Pancreas (tissue), 10 donors: ENCODE measurements at regions not wholly inside any gene's neighbourhood (a gene's known extent, or its start where the extent isn't known, plus 50 kb on each side); places are given as distances from the start of the nearest gene placed in this dataset.
"Not testable (repeated sequence)": the region's sequence is repeated elsewhere in the genome, so short reads cannot be mapped to it uniquely, and the experiment has no call there.

Experiments
- ATAC-seq, 4 donors: fragments of 200-7000 bp; cut with Tn5 transposase; one replicate each; pipeline versions ENCODE4 v1.8.0 to v1.9.1; 2020; ENCODE audit warnings: mild to moderate bottlenecking in 4 of 4, moderate library complexity in 4 of 4
- DNase-seq, 6 donors: peaks; one replicate each; pipeline ENCODE4 v3.0.0-alpha.2; 2020
- FAIRE-seq: peaks from 2 replicates; lab custom pipeline; 2012; peaks lifted over from hg19 to GRCh38; lab: Jason Lieb, UNC
- H3K27ac ChIP-seq, 4 donors: fragments of 200-600 bp; sonication (generic); 1 replicate in 3 of 4; 2 replicates in 1 of 4; pipeline versions ENCODE4 v1.5.0 to v1.8.0; 2020
- H3K27me3 ChIP-seq, 4 donors: fragments of 200-600 bp; one replicate each; pipeline ENCODE4 v1.8.0; 2021
- H3K36me3 ChIP-seq, 3 donors: fragments of 200-600 bp; sonication (generic) in 1 of 3; one replicate each; pipeline versions ENCODE4 v1.5.0 to v1.8.0; 2020 to 2021
- H3K4me1 ChIP-seq, 3 donors: fragments of 200-600 bp; one replicate each; pipeline ENCODE4 v1.8.0; 2021
- H3K4me3 ChIP-seq, 4 donors: fragments of 200-600 bp; sonication (generic) in 2 of 4; one replicate each; pipeline versions ENCODE4 v1.5.0 to v1.8.0; 2020 to 2021
- H3K9me3 ChIP-seq, 4 donors: fragments of 200-600 bp; one replicate each; pipeline ENCODE4 v1.8.0; 2021
- WGBS, 2 donors: extraction: QIAGEN DNeasy Blood & Tissue Kit; methylation state at CpG; one replicate each; pipeline ENCODE4 v1.1.7; 2013; 5-methylcytosine and 5-hydroxymethylcytosine counted together
- intact Hi-C, 3 donors: fragments of 100-400 bp; cut with DNase I; formaldehyde crosslinking; loops; one replicate each; pipeline versions ENCODE4 v1.11.1 to v1.14.2; 2022
- TF ChIP-seq, protein P1 (sequence below), 4 donors: fragments of 200-600 bp; sonication (generic) in 3 of 4; IDR thresholded peaks; one replicate each; pipeline versions ENCODE4 v1.5.0 to v1.8.0; 2021; ENCODE audit warnings: antibody characterized with exemption in 4 of 4
- donor health status: healthy with polysubstance abuse.
- donor health status: DM: no; HTN: no; CAD: no; lungs with moderate emphysema.
- donor health status: DM: no; HTN: no; CAD: no.
- donor health status: control.
- donor health status: control.
- donor health status: Bipolar disorder and iron deficiency.
- donor health status: DM: yes; HTN: yes; CAD: no.
- donor health status: DM: no; HTN: no; CAD: no.
- donor health status: DM: no; HTN: no; CAD: no.
- donor health status: DM: yes; HTN: yes; CAD: no.

DNA sequence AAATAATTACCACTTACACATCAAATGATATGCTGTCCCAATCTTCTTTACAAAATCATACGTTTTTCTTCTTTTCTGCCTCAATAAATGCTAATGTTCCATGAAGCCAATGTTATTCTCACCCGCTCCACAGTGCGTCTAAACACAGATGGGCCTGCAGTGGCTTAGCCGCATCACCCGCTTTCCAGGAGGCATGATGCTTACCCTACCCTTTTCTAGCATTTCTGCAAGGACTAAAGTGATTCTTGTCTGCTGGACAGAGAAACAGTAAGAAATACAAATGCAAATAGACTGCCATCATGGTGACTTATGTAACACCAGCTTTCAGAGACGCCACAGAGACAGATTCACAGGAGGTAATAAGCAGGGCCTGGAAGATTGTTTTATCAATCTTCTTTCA lies 104.4 kb downstream of the RNASET2 start:
- H3K27me3 ChIP-seq = no peaks in the 10 kb centered on the region
- DNase-seq = no peak
- no peak overlapping the region for H3K27ac ChIP-seq
- no peaks in the 10 kb centered on the region for H3K36me3 ChIP-seq
- intact Hi-C loops = no loop called here
- ATAC-seq = no peak
- no peaks in the 10 kb centered on the region for H3K4me1 ChIP-seq
- no peak overlapping the region for H3K4me3 ChIP-seq
- no peaks in the 10 kb centered on the region for H3K9me3 ChIP-seq
- FAIRE-seq = no peak
- WGBS, 2 donors = 84 to 89% methylated on average over 6 of the region's 6 CpGs
- TF ChIP-seq, protein P1, sequence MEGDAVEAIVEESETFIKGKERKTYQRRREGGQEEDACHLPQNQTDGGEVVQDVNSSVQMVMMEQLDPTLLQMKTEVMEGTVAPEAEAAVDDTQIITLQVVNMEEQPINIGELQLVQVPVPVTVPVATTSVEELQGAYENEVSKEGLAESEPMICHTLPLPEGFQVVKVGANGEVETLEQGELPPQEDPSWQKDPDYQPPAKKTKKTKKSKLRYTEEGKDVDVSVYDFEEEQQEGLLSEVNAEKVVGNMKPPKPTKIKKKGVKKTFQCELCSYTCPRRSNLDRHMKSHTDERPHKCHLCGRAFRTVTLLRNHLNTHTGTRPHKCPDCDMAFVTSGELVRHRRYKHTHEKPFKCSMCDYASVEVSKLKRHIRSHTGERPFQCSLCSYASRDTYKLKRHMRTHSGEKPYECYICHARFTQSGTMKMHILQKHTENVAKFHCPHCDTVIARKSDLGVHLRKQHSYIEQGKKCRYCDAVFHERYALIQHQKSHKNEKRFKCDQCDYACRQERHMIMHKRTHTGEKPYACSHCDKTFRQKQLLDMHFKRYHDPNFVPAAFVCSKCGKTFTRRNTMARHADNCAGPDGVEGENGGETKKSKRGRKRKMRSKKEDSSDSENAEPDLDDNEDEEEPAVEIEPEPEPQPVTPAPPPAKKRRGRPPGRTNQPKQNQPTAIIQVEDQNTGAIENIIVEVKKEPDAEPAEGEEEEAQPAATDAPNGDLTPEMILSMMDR (IDR thresholded peaks at IDR 0.05) = no peak

DNA sequence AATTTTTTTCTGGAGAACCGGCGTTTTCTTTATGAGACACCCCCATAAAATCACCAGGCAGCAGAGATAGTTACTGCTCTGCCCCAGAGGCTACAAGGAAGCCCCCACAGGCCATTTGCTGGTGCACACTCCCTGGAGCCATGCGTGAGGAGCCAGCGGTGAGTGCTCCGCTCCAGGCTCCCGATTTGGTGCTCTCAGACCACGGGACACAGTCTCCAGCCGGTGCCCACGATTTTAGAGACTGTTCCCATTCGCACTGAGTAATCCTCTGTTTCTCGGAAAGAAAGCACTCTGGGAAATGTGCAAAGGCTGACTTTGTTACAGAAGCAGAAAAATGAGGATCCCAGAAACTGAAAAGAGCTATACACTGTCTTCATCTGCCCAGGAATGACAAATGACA lies 104.9 kb downstream of the RNASET2 start:
- DNase-seq (no peak), ATAC-seq (no peak), FAIRE-seq (no peak)
- Histone ChIP-seq H3K27ac (no peak overlapping the region), H3K27me3 (no peaks in the 10 kb centered on the region), H3K4me3 (no peak overlapping the region), H3K9me3 (no peaks in the 10 kb centered on the region), H3K36me3 (no peaks in the 10 kb centered on the region), H3K4me1 (no peaks in the 10 kb centered on the region)
- intact Hi-C loops = no loop called here
- TF ChIP-seq, protein P1 (IDR thresholded peaks at IDR 0.05) = no peak
- WGBS, 2 donors = 86 to 91% methylated on average over 11 of the region's 11 CpGs

DNA sequence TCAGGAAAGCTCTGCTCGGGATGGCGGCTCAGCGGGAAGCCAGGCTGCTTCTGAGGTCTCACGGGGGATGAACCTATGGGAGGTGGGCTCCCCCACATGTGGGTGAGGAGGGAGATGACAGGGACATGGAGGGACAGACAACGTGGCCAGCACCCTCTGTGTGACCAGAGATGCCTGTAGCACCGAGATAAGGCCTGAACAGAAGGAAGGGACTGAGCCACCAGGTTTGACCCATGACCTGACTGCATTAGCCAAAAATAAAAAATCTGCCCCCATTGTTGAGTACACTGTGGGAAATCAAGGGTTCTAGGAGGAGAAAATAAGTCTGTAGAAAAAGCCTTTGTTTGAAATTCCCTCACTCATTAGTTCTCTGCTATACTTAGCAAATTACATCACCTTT lies 105.7 kb downstream of the RNASET2 start:
- DNase-seq = no peak
- TF ChIP-seq, protein P1 (IDR thresholded peaks at IDR 0.05) = no peak

DNA sequence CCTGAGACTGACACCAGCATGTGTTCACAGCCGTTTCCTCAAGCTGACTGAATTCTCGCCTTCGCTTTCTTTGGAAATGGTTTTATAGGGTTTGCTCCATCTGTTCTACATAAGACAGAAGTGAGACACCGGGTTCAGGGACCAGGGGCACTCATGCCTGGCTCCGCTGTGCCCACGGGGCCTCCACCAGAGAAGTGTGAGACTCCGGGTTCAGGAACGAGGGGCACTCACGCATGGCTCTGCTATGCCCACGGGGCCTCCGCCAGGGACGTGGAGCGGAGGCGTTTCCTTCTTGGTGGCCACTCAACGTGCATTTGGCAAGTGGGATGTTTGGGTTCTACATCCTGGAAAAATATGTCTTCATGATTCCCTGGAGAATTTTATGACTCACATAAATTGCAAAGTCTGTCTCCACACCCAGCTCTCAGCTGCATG lies 106.6 kb downstream of the RNASET2 start:
- TF ChIP-seq, protein P1 (IDR thresholded peaks at IDR 0.05) = no peak
- H3K4me3 ChIP-seq = no peak overlapping the region
- WGBS, 2 donors = 89 to 94% methylated on average over 15 of the region's 15 CpGs
- ATAC-seq = no peak
- H3K36me3 ChIP-seq = no peaks in the 10 kb centered on the region
- H3K27me3 ChIP-seq = no peaks in the 10 kb centered on the region
- FAIRE-seq = no peak
- DNase-seq = no peak
- no peaks in the 10 kb centered on the region for H3K9me3 ChIP-seq
- H3K4me1 ChIP-seq = no peaks in the 10 kb centered on the region
- H3K27ac ChIP-seq = no peak overlapping the region
- intact Hi-C loops = no loop called here

More for the DNA sequence above, 105.7 kb downstream of the RNASET2 start:
- FAIRE-seq = no peak
- Histone ChIP-seq H3K27me3 (no peaks in the 10 kb centered on the region), H3K4me3 (no peak overlapping the region), H3K36me3 (no peaks in the 10 kb centered on the region), H3K27ac (no peak overlapping the region), H3K9me3 (no peaks in the 10 kb centered on the region), H3K4me1 (no peaks in the 10 kb centered on the region)
- intact Hi-C loops = no loop called here
- WGBS, 2 donors = 67 to 76% methylated on average over 6 of the region's 6 CpGs
- ATAC-seq = no peak

DNA sequence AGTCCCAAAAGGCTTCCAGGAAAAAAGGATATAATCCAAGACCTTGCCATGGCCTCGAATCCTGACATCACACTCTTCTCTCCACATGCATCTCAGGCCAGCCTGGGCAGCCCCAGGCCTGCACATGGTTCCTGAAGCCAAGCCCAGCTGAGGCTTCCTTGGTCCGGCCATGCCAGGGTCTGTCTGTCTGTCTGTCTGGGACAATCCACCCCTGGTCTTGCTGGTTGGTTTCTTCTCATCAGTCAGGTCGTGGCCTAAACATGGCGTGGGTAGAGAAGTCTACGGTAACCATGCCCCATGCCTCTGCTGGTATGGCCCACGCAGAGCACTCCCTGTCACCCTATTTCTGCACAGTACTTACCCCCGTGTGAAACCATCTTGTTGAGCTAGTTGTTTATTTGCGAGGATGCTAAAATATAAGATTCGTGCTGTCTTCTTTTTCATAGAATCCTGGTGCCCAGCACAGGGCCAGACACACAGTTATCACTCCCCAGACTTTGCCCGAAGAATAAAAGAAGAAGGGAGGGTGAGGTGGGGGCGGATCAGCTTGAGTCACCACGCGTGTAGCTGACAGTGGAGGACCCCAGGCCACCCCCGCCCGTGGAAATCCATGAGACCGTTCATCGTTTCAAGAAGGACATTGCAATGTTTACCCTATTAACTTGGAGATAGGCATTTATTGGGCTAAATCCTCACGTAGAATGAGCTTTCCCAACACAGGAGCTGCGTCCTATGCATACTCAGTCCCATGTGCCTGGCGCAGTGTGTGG lies 107.2 kb downstream of the RNASET2 start:
- no peak for FAIRE-seq
- intact Hi-C loops = no loop called here
- no peak overlapping the region for H3K27ac ChIP-seq

DNA sequence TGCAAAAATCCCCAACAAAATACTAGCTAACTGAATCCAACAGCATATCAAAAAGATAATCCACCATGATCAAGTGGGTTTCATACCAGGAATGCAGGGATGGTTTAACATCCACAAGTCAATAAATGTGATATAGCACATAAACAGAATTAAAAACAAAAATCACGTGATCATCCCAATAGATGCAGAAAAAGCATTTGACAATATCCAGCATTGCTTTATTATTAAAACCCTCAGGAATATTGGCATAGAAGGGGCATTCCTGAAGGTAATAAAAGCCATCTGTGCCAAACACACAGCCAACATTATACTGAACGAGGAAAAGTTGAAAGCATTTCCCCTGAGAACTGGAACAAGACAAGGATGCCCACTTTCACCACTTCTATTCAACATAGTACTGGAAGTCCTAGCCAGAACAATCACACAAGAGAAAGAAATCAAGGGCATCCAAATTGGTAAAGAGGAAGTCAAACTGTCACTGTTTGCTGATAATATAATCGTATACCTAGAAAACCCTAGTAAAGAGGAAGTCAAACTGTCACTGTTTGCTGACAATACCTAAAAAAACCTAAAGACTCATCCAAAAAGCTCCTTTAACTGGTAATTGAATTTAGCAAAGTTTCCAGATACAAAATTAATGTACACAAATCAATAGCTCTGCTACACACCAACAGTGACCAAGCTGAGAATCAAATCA lies 109.8 kb downstream of the RNASET2 start:
- FAIRE-seq, intact Hi-C loops, H3K4me3 ChIP-seq, H3K36me3 ChIP-seq, H3K27ac ChIP-seq, H3K27me3 ChIP-seq, H3K9me3 ChIP-seq, H3K4me1 ChIP-seq, ATAC-seq, DNase-seq: not testable (repeated sequence)
- 41 to 48% methylated on average over 3 of the region's 3 CpGs for WGBS, 2 donors

More for the DNA sequence above, 107.2 kb downstream of the RNASET2 start:
- H3K4me1 ChIP-seq = no peaks in the 10 kb centered on the region
- H3K36me3 ChIP-seq = no peaks in the 10 kb centered on the region
- no peaks in the 10 kb centered on the region for H3K27me3 ChIP-seq
- TF ChIP-seq, protein P1 (IDR thresholded peaks at IDR 0.05) = no peak
- DNase-seq (no peak), ATAC-seq (no peak)
- H3K9me3 ChIP-seq = no peaks in the 10 kb centered on the region
- no peak overlapping the region for H3K4me3 ChIP-seq
- 87 to 91% methylated on average over 20 of the region's 20 CpGs for WGBS, 2 donors
